MM.1S (cell line): ENCODE measurements at regions not wholly inside any gene's neighbourhood (a gene's known extent, or its start where the extent isn't known, plus 50 kb on each side); places are given as distances from the start of the nearest gene placed in this dataset.

Experiments
- DNase-seq: peaks from one replicate; pipeline ENCODE4 v3.0.0-alpha.2; 2015
- H2AFZ ChIP-seq: fragments of 300-600 bp; sonication (generic); 2 replicates; pipeline ENCODE4 v1.6.0; 2016; ENCODE audit warnings: antibody characterized with exemption, low read length
- H3F3A ChIP-seq: fragments of 300-600 bp; sonication (generic); 2 replicates; pipeline ENCODE4 v1.6.1; 2016; ENCODE audit warnings: mild to moderate bottlenecking, antibody characterized with exemption, low read length, moderate library complexity, mixed read lengths; ENCODE audit not compliant: insufficient read depth
- H3K27ac ChIP-seq: fragments of 300-600 bp; sonication (generic); 2 replicates; pipeline ENCODE4 v1.5.1; 2016; ENCODE audit warnings: mild to moderate bottlenecking, low read length
- H3K27me3 ChIP-seq: fragments of 300-600 bp; sonication (generic); replicated peaks from 2 replicates; pipeline ENCODE4 v1.6.0; 2016; ENCODE audit warnings: low read length; ENCODE audit not compliant: insufficient read depth
- H3K36me3 ChIP-seq: fragments of 300-600 bp; sonication (generic); replicated peaks from 2 replicates; pipeline ENCODE4 v1.6.1; 2016; ENCODE audit warnings: mild to moderate bottlenecking, low read length, mixed read lengths; ENCODE audit not compliant: insufficient read depth
- H3K4me1 ChIP-seq: fragments of 300-600 bp; sonication (generic); 2 replicates; pipeline ENCODE4 v1.6.1; 2016; ENCODE audit warnings: low read length, mixed read lengths
- H3K4me2 ChIP-seq: fragments of 300-600 bp; sonication (generic); 2 replicates; pipeline ENCODE4 v1.6.0; 2016; ENCODE audit warnings: low read depth, low read length
- H3K4me3 ChIP-seq: fragments of 300-600 bp; sonication (generic); 2 replicates; pipeline ENCODE4 v1.5.1; 2016; ENCODE audit warnings: low read length, mixed read lengths
- H3K79me2 ChIP-seq: fragments of 300-600 bp; sonication (generic); 2 replicates; pipeline ENCODE4 v1.6.1; 2016; ENCODE audit warnings: mixed run types, low read length, mixed read lengths
- H3K9ac ChIP-seq: fragments of 300-600 bp; sonication (generic); 2 replicates; pipeline ENCODE4 v1.6.1; 2016; ENCODE audit warnings: low read length, mixed read lengths
- H3K9me2 ChIP-seq: fragments of 300-600 bp; sonication (generic); replicated peaks from 2 replicates; pipeline ENCODE4 v1.6.1; 2016; ENCODE audit warnings: mild to moderate bottlenecking, low read length, mixed read lengths; ENCODE audit not compliant: insufficient read depth
- H3K9me3 ChIP-seq: fragments of 300-600 bp; sonication (generic); replicated peaks from 2 replicates; pipeline ENCODE4 v1.6.1; 2016; ENCODE audit warnings: mild to moderate bottlenecking, low read length, mixed read lengths; ENCODE audit not compliant: insufficient read depth
- H4K20me1 ChIP-seq: fragments of 300-600 bp; sonication (generic); 2 replicates; pipeline ENCODE4 v1.6.1; 2016; ENCODE audit warnings: mild to moderate bottlenecking, low read length, moderate library complexity, mixed read lengths; ENCODE audit not compliant: insufficient read depth
- EZH2 ChIP-seq: fragments of 300-600 bp; sonication (generic); optimal IDR thresholded peaks from 2 replicates; pipeline ENCODE3; 2017; ENCODE audit warnings: low read depth, mild to moderate bottlenecking, antibody characterized with exemption, low read length, mixed read lengths
- EZH2phosphoT487 ChIP-seq: fragments of 300-600 bp; sonication (generic); IDR thresholded peaks from 2 replicates; pipeline ENCODE4 v1.6.1; 2018; ENCODE audit warnings: antibody characterized with exemption, low read length
- TF ChIP-seq, protein P1 (sequence below): fragments of 300-600 bp; sonication (generic); IDR thresholded peaks from 2 replicates; pipeline ENCODE4 v1.5.1; 2016; ENCODE audit warnings: antibody characterized with exemption, low read length, mixed read lengths

DNA sequence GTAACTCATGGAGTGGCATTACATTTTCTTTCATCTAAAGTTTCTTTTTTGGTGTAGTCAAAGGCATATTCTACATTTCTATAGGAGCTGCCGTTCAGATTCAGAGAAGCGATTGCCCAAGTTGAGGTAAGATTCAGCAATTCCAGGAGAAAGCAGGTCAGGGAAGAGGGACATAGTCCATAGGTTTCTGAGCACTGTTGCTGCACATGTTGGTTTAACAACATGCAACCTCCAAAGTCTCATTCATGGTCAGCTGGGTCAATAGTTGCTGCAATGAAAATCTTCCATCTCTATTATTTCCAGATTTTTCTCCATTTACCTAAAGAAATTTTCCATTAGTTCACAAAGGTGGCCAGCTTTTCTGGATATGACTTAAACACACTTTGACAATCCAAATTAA lies 682.3 kb upstream of the MAN1A1 start:
- Histone ChIP-seq H3F3A (no peaks in the 10 kb centered on the region), H3K79me2 (no peaks in the 10 kb centered on the region), H3K27ac (no peak overlapping the region), H3K27me3 (no peaks in the 10 kb centered on the region), H3K4me2 (no peak overlapping the region), H4K20me1 (no peaks in the 10 kb centered on the region), H3K4me1 (no peaks in the 10 kb centered on the region), H2AFZ (no peak overlapping the region), H3K9ac (no peak overlapping the region), H3K9me3 (no peaks in the 10 kb centered on the region), H3K4me3 (no peak overlapping the region), H3K36me3 (no peaks in the 10 kb centered on the region), H3K9me2 (no peaks in the 10 kb centered on the region)
- TF ChIP-seq, protein P1, sequence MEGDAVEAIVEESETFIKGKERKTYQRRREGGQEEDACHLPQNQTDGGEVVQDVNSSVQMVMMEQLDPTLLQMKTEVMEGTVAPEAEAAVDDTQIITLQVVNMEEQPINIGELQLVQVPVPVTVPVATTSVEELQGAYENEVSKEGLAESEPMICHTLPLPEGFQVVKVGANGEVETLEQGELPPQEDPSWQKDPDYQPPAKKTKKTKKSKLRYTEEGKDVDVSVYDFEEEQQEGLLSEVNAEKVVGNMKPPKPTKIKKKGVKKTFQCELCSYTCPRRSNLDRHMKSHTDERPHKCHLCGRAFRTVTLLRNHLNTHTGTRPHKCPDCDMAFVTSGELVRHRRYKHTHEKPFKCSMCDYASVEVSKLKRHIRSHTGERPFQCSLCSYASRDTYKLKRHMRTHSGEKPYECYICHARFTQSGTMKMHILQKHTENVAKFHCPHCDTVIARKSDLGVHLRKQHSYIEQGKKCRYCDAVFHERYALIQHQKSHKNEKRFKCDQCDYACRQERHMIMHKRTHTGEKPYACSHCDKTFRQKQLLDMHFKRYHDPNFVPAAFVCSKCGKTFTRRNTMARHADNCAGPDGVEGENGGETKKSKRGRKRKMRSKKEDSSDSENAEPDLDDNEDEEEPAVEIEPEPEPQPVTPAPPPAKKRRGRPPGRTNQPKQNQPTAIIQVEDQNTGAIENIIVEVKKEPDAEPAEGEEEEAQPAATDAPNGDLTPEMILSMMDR: no peak
- TF ChIP-seq EZH2phosphoT487 (no peak), EZH2 (no peak)
- DNase-seq: no peak

DNA sequence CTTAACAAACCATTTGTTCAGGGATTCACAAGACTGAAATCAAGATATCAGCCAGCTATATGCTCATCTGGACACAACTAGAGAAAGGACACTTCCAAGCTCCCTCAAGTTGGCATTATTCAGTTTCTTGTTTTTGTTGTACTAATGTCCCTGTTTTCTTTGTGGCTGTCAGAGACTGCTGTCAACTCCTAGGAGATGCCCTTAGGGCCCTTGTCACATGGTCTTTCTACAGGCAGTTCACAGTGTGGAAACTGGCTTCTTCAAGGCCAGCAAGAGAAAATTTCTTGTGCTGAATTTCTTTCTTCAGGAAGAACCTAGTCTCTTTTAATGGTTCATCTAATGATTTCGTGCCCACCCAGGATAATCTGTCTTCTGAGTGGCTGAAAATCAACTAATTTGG lies 677.2 kb upstream of the MAN1A1 start:
- DNase-seq: no peak
- Histone ChIP-seq H2AFZ (no peak overlapping the region), H3K27ac (no peak overlapping the region), H3K4me2 (no peak overlapping the region), H3K9ac (no peak overlapping the region), H4K20me1 (no peaks in the 10 kb centered on the region), H3K4me3 (no peak overlapping the region), H3K9me3 (no peaks in the 10 kb centered on the region), H3K79me2 (no peaks in the 10 kb centered on the region), H3K4me1 (no peaks in the 10 kb centered on the region), H3F3A (no peaks in the 10 kb centered on the region), H3K9me2 (no peaks in the 10 kb centered on the region), H3K27me3 (no peaks in the 10 kb centered on the region), H3K36me3 (no peaks in the 10 kb centered on the region)
- TF ChIP-seq, protein P1: no peak
- TF ChIP-seq EZH2 (no peak), EZH2phosphoT487 (no peak)

DNA sequence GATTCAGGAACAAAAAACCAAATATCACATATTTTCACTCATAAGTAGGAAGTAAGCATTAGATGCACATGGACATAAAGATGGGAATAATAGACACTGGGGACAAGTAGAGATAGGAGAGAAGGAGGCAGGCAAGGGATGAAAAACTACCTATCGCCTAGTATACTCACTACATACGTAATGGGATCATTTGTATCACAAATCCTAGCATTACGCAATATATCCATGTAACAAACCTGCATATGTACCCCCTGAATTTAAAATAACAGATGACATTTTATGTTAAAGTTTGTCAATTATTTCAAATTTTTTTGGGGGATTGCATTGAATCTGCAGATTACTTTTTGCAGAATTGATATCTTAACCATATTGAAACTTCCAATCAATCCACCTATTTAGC lies 660.5 kb upstream of the MAN1A1 start:
- H3K27me3 ChIP-seq: no peaks in the 10 kb centered on the region
- no peak overlapping the region for H2AFZ ChIP-seq
- DNase-seq: no peak

More for the DNA sequence above, 660.5 kb upstream of the MAN1A1 start:
- Histone ChIP-seq H3K9me3 (no peaks in the 10 kb centered on the region), H3K9ac (no peak overlapping the region), H3F3A (no peaks in the 10 kb centered on the region), H3K36me3 (no peaks in the 10 kb centered on the region), H3K9me2 (no peaks in the 10 kb centered on the region), H3K4me3 (no peak overlapping the region), H3K79me2 (no peaks in the 10 kb centered on the region), H4K20me1 (no peaks in the 10 kb centered on the region), H3K27ac (no peak overlapping the region), H3K4me1 (no peaks in the 10 kb centered on the region), H3K4me2 (no peak overlapping the region)
- no peak for TF ChIP-seq EZH2phosphoT487
- TF ChIP-seq EZH2: no peak
- TF ChIP-seq, protein P1: no peak
